Activated naive CD4-positive, alpha-beta T cell treated with anti-CD3 and anti-CD28 coated beads, Interleukin-2, amount 50 U/mL, for 16 hours (primary cell): ENCODE measurements at regions not wholly inside any gene's neighbourhood (a gene's known extent, or its start where the extent isn't known, plus 50 kb on each side); places are given as distances from the start of the nearest gene placed in this dataset.
"Not testable (repeated sequence)": the region's sequence is repeated elsewhere in the genome, so short reads cannot be mapped to it uniquely, and the experiment has no call there.

ENCODE experiments used
- DNase-seq: peaks from one replicate; pipeline ENCODE4 v3.0.0-alpha.2; 2020

GRCh38 chr6:144479991-144480390, 194.9 kb downstream of the UTRN start:
- no peak for DNase-seq

GRCh38 chr6:144480473-144480872, 195.3 kb downstream of the UTRN start:
- no peak for DNase-seq

GRCh38 chr6:144481527-144481926, 196.4 kb downstream of the UTRN start:
- DNase-seq: no peak

GRCh38 chr6:144482142-144482541, 197.0 kb downstream of the UTRN start:
- peak; percentile 78 for DNase-seq

- no peak for DNase-seq
These were observed 200.4 kb downstream of the UTRN start for GRCh38 chr6:144485531-144485930.

- DNase-seq: no peak
These were observed 203.5 kb downstream of the UTRN start for GRCh38 chr6:144488590-144488989.

- DNase-seq: no peak
These were observed 208.1 kb downstream of the UTRN start for GRCh38 chr6:144493035-144493910.

GRCh38 chr6:144495076-144495475, 209.9 kb downstream of the UTRN start:
- not testable (repeated sequence) for DNase-seq

GRCh38 chr6:144497650-144498049, 212.5 kb downstream of the UTRN start:
- DNase-seq: no peak

- no peak for DNase-seq
These were observed 215.8 kb downstream of the UTRN start for GRCh38 chr6:144500892-144501291.

GRCh38 chr6:144505214-144505613, 220.1 kb downstream of the UTRN start:
- DNase-seq: not testable (repeated sequence)

- DNase-seq: not testable (repeated sequence)
These were observed 220.9 kb downstream of the UTRN start for GRCh38 chr6:144506051-144506450.

GRCh38 chr6:144507772-144508312, 222.7 kb downstream of the UTRN start:
- not testable (repeated sequence) for DNase-seq

- no peak for DNase-seq
These were observed 225.7 kb downstream of the UTRN start for GRCh38 chr6:144510859-144511258.

- DNase-seq: no peak
These were observed 230.6 kb downstream of the UTRN start for GRCh38 chr6:144515761-144516160.

- no peak for DNase-seq
These were observed 234.3 kb downstream of the UTRN start for GRCh38 chr6:144519426-144519825.

GRCh38 chr6:144528743-144529425, 243.7 kb downstream of the UTRN start:
- no peak for DNase-seq

GRCh38 chr6:144530118-144530517, 245.0 kb downstream of the UTRN start:
- no peak for DNase-seq

- not testable (repeated sequence) for DNase-seq
These were observed 247.1 kb downstream of the UTRN start for GRCh38 chr6:144532238-144532637.

- no peak for DNase-seq
These were observed 249.0 kb downstream of the UTRN start for GRCh38 chr6:144534180-144534579.

- no peak for DNase-seq
These were observed 250.5 kb downstream of the UTRN start for GRCh38 chr6:144535630-144536029.

- DNase-seq: no peak
These were observed 250.9 kb downstream of the UTRN start for GRCh38 chr6:144536079-144536478.

GRCh38 chr6:144543006-144543871, 258.1 kb downstream of the UTRN start:
- no peak for DNase-seq
